H1 (cell line): ENCODE measurements at regions not wholly inside any gene's neighbourhood (a gene's known extent, or its start where the extent isn't known, plus 50 kb on each side); places are given as distances from the start of the nearest gene placed in this dataset.

Experiments used
- CTBP2 ChIP-seq: IDR thresholded peaks from 2 replicates; pipeline ENCODE4 v1.7.0; 2011; ENCODE audit warnings: borderline replicate concordance, mild to moderate bottlenecking, moderate library complexity, mixed read lengths, low read length; ENCODE audit not compliant: insufficient read depth, insufficient read length
- CTCF ChIP-seq, 3 experiments: IDR thresholded peaks; 1 replicate in 2 of 3; 2 replicates in 1 of 3; pipeline versions ENCODE4 v1.5.1 to v1.6.1; 2011; ENCODE audit warnings: low read length in 3 of 3, mild to moderate bottlenecking in 3 of 3, inconsistent platforms in 2 of 3, low read depth in 1 of 3, moderate library complexity in 1 of 3; ENCODE audit not compliant: insufficient read depth in 1 of 3; ENCODE audit errors: control extremely low read depth in 1 of 3
- GABPA ChIP-seq: IDR thresholded peaks from 2 replicates; pipeline ENCODE4 v1.6.1; 2011; ENCODE audit warnings: mild to moderate bottlenecking, low read length, moderate library complexity, borderline replicate concordance; ENCODE audit not compliant: insufficient read depth
- GTF2F1 ChIP-seq: IDR thresholded peaks from 2 replicates; pipeline ENCODE4 v1.6.1; 2012; ENCODE audit warnings: low read depth, low read length, improper control_type of control experiment, borderline replicate concordance
- KDM5A ChIP-seq: fragments of 200-600 bp; IDR thresholded peaks from 2 replicates; pipeline ENCODE4 v1.7.1; 2012; ENCODE audit warnings: mild to moderate bottlenecking, low read length, inconsistent platforms, mixed read lengths
- PHF8 ChIP-seq: fragments of 200-600 bp; sonication (generic); conservative IDR thresholded peaks from 2 replicates; pipeline ENCODE4 v1.7.1; 2012; ENCODE audit warnings: low read depth, mild to moderate bottlenecking, inconsistent platforms, low read length, moderate library complexity
- POLR2A ChIP-seq, 2 experiments: IDR thresholded peaks; 1 replicate in 1 of 2; 2 replicates in 1 of 2; pipeline ENCODE4 v1.6.1; 2011; ENCODE audit warnings: low read depth in 2 of 2, low read length in 2 of 2, mild to moderate bottlenecking in 2 of 2; ENCODE audit errors: control extremely low read depth in 1 of 2
- RBBP5 ChIP-seq: IDR thresholded peaks from 2 replicates; pipeline ENCODE4 v1.7.1; 2012; ENCODE audit warnings: low read depth, mild to moderate bottlenecking, inconsistent platforms, low read length, moderate library complexity, borderline replicate concordance
- TAF7 ChIP-seq: optimal IDR thresholded peaks from 2 replicates; pipeline ENCODE3; 2011; ENCODE audit warnings: low read depth, mild to moderate bottlenecking, inconsistent platforms, low read length, moderate library complexity, borderline replicate concordance

GRCh38 chr6:112415366-112415765, 68.2 kb downstream of the RFPL4B start:
- no peak for TF ChIP-seq CTCF (IDR thresholded peaks at IDR 0.05; ENCODE audit: control extremely low read depth in 1 of 3, insufficient read depth in 1 of 3, low read depth in 1 of 3, low read length in 3 of 3)
- TF ChIP-seq GTF2F1 = no peak
- no peak for TF ChIP-seq CTBP2
- TF ChIP-seq KDM5A = no peak
- TF ChIP-seq TAF7 = no peak
- TF ChIP-seq POLR2A (IDR thresholded peaks at IDR 0.05; ENCODE audit: control extremely low read depth in 1 of 2, low read depth in 2 of 2, low read length in 2 of 2) = no peak
- TF ChIP-seq GABPA = no peak
- no peak for TF ChIP-seq PHF8
- no peak for TF ChIP-seq RBBP5
